GM23338 (cell line): ENCODE measurements at regions not wholly inside any gene's neighbourhood (a gene's known extent, or its start where the extent isn't known, plus 50 kb on each side); places are given as distances from the start of the nearest gene placed in this dataset.

Experiments used
- ATAC-seq: fragments of 200-7000 bp; cut with Tn5 transposase; 3 replicates; pipeline ENCODE4 v1.9.1; 2020
- DNase-seq: peaks from one replicate; pipeline ENCODE4 v3.0.0-alpha.2; 2015; ENCODE audit warnings: low spot score
- H2AFZ ChIP-seq: fragments of 200-600 bp; sonication (generic); 2 replicates; pipeline ENCODE4 v1.8.0; 2016; ENCODE audit warnings: antibody characterized with exemption, mild to moderate bottlenecking, moderate library complexity
- H3F3A ChIP-seq: fragments of 200-600 bp; sonication (generic); replicated peaks from 2 replicates; pipeline ENCODE4 v1.8.0; 2017; ENCODE audit warnings: antibody characterized with exemption, mixed run types, low read depth
- H3K27ac ChIP-seq: fragments of 200-600 bp; sonication (generic); 2 replicates; pipeline ENCODE4 v1.6.1; 2016; ENCODE audit warnings: low read depth
- H3K27me3 ChIP-seq: fragments of 200-600 bp; sonication (generic); 2 replicates; pipeline ENCODE4 v1.8.0; 2016; ENCODE audit warnings: mild to moderate bottlenecking, mixed run types, moderate library complexity; ENCODE audit not compliant: insufficient read depth
- H3K36me3 ChIP-seq: fragments of 200-600 bp; sonication (generic); 2 replicates; pipeline ENCODE4 v1.8.0; 2016; ENCODE audit warnings: mild to moderate bottlenecking; ENCODE audit not compliant: insufficient read depth
- H3K4me1 ChIP-seq: fragments of 200-600 bp; sonication (generic); 2 replicates; pipeline ENCODE4 v1.8.0; 2016; ENCODE audit warnings: mild to moderate bottlenecking, moderate library complexity; ENCODE audit not compliant: insufficient read depth
- H3K4me2 ChIP-seq: fragments of 200-600 bp; sonication (generic); 2 replicates; pipeline ENCODE4 v1.7.1; 2017; ENCODE audit warnings: mixed run types
- H3K4me3 ChIP-seq: fragments of 200-600 bp; sonication (generic); 2 replicates; pipeline ENCODE4 v1.6.1; 2016; ENCODE audit warnings: mixed run types
- H3K79me2 ChIP-seq: fragments of 200-600 bp; sonication (generic); replicated peaks from 2 replicates; pipeline ENCODE4 v1.8.0; 2017; ENCODE audit warnings: mild to moderate bottlenecking; ENCODE audit not compliant: insufficient read depth
- H3K9me2 ChIP-seq: fragments of 200-600 bp; sonication (generic); 2 replicates; pipeline ENCODE4 v1.8.0; 2017; ENCODE audit not compliant: insufficient read depth
- H4K20me1 ChIP-seq: fragments of 200-600 bp; sonication (generic); replicated peaks from 2 replicates; pipeline ENCODE4 v1.8.0; 2017; ENCODE audit warnings: mild to moderate bottlenecking; ENCODE audit not compliant: insufficient read depth
- H3K27ac Mint-ChIP-seq: 2 replicates; pipeline ENCODE4 v1.8.0; 2020; ENCODE audit warnings: inconsistent platforms, mild to moderate bottlenecking, moderate library complexity, mixed read lengths
- H3K27me3 Mint-ChIP-seq: 3 replicates; pipeline ENCODE4 v1.8.0; 2022; ENCODE audit warnings: low read depth, mild to moderate bottlenecking, moderate library complexity, mixed read lengths, inconsistent platforms; ENCODE audit not compliant: insufficient read depth, poor library complexity
- H3K36me3 Mint-ChIP-seq: 3 replicates; pipeline ENCODE4 v1.8.0; 2021; ENCODE audit warnings: low read depth, mild to moderate bottlenecking, inconsistent platforms, moderate library complexity, mixed read lengths
- H3K4me1 Mint-ChIP-seq: 3 replicates; pipeline ENCODE4 v1.8.0; 2020; ENCODE audit warnings: mild to moderate bottlenecking, inconsistent platforms, mixed read lengths
- H3K4me3 Mint-ChIP-seq: 3 replicates; pipeline ENCODE4 v1.8.0; 2021; ENCODE audit warnings: moderate library complexity, mild to moderate bottlenecking, inconsistent platforms, mixed read lengths
- H3K9me3 Mint-ChIP-seq: 3 replicates; pipeline ENCODE4 v1.8.0; 2020; ENCODE audit warnings: moderate library complexity, mild to moderate bottlenecking, inconsistent platforms, mixed read lengths
- CREB1 ChIP-seq: fragments of 250-450 bp; sonication (Bioruptor Pico); IDR thresholded peaks from 2 replicates; pipeline ENCODE4 v1.5.0; 2020; ENCODE audit warnings: low read depth, mild to moderate bottlenecking, moderate library complexity
- EZH2 ChIP-seq: fragments of 200-600 bp; sonication (generic); IDR thresholded peaks from one replicate; pipeline ENCODE4 v1.8.0; 2017; ENCODE audit warnings: antibody characterized with exemption, mild to moderate bottlenecking, low read depth; ENCODE audit not compliant: unreplicated experiment
- EZH2phosphoT487 ChIP-seq: fragments of 200-600 bp; sonication (generic); IDR thresholded peaks from one replicate; pipeline ENCODE4 v1.8.1; 2018; ENCODE audit warnings: antibody characterized with exemption; ENCODE audit not compliant: unreplicated experiment
- JUNB ChIP-seq: IDR thresholded peaks from one replicate; pipeline ENCODE4 v1.6.1; 2016; ENCODE audit warnings: antibody characterized with exemption; ENCODE audit not compliant: unreplicated experiment
- NANOG ChIP-seq: IDR thresholded peaks from 2 replicates; pipeline ENCODE4 v1.6.1; 2016; ENCODE audit warnings: antibody characterized with exemption, borderline replicate concordance
- STAT1 ChIP-seq: IDR thresholded peaks from one replicate; pipeline ENCODE4 v1.6.1; 2016; ENCODE audit warnings: antibody characterized with exemption; ENCODE audit not compliant: unreplicated experiment
- ZNF331 ChIP-seq: fragments of 250-450 bp; sonication (Bioruptor Pico); IDR thresholded peaks from 2 replicates; pipeline ENCODE4 v1.5.0; 2020; ENCODE audit warnings: low read depth, mild to moderate bottlenecking, moderate library complexity
- TF ChIP-seq, protein P1 (sequence below): IDR thresholded peaks from one replicate; pipeline ENCODE4 v1.6.1; 2018; ENCODE audit warnings: antibody characterized with exemption; ENCODE audit not compliant: unreplicated experiment
- TF ChIP-seq, protein P2 (sequence below): IDR thresholded peaks from 2 replicates; pipeline ENCODE4 v1.6.1; 2016; ENCODE audit warnings: antibody characterized with exemption
- TF ChIP-seq, protein P3 (sequence below), 2 experiments: fragments of 200-600 bp in 1 of 2; sonication (generic) in 1 of 2; conservative IDR thresholded peaks; 2 replicates each; pipeline versions ENCODE4 v1.5.1 to v1.6.1; 2016 to 2017; ENCODE audit warnings: antibody characterized with exemption in 2 of 2, low read depth in 2 of 2, mild to moderate bottlenecking in 2 of 2, moderate library complexity in 1 of 2

GRCh38 chr10:78489034-78489433 is 455.4 kb downstream of the RPS24 start (continued):
- TF ChIP-seq, protein P1, sequence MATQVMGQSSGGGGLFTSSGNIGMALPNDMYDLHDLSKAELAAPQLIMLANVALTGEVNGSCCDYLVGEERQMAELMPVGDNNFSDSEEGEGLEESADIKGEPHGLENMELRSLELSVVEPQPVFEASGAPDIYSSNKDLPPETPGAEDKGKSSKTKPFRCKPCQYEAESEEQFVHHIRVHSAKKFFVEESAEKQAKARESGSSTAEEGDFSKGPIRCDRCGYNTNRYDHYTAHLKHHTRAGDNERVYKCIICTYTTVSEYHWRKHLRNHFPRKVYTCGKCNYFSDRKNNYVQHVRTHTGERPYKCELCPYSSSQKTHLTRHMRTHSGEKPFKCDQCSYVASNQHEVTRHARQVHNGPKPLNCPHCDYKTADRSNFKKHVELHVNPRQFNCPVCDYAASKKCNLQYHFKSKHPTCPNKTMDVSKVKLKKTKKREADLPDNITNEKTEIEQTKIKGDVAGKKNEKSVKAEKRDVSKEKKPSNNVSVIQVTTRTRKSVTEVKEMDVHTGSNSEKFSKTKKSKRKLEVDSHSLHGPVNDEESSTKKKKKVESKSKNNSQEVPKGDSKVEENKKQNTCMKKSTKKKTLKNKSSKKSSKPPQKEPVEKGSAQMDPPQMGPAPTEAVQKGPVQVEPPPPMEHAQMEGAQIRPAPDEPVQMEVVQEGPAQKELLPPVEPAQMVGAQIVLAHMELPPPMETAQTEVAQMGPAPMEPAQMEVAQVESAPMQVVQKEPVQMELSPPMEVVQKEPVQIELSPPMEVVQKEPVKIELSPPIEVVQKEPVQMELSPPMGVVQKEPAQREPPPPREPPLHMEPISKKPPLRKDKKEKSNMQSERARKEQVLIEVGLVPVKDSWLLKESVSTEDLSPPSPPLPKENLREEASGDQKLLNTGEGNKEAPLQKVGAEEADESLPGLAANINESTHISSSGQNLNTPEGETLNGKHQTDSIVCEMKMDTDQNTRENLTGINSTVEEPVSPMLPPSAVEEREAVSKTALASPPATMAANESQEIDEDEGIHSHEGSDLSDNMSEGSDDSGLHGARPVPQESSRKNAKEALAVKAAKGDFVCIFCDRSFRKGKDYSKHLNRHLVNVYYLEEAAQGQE = no peak
- TF ChIP-seq CREB1 (CRISPR knock-in tag) = no peak
- TF ChIP-seq NANOG = no peak
- TF ChIP-seq, protein P2, sequence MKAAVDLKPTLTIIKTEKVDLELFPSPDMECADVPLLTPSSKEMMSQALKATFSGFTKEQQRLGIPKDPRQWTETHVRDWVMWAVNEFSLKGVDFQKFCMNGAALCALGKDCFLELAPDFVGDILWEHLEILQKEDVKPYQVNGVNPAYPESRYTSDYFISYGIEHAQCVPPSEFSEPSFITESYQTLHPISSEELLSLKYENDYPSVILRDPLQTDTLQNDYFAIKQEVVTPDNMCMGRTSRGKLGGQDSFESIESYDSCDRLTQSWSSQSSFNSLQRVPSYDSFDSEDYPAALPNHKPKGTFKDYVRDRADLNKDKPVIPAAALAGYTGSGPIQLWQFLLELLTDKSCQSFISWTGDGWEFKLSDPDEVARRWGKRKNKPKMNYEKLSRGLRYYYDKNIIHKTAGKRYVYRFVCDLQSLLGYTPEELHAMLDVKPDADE = no peak
- TF ChIP-seq, protein P3, sequence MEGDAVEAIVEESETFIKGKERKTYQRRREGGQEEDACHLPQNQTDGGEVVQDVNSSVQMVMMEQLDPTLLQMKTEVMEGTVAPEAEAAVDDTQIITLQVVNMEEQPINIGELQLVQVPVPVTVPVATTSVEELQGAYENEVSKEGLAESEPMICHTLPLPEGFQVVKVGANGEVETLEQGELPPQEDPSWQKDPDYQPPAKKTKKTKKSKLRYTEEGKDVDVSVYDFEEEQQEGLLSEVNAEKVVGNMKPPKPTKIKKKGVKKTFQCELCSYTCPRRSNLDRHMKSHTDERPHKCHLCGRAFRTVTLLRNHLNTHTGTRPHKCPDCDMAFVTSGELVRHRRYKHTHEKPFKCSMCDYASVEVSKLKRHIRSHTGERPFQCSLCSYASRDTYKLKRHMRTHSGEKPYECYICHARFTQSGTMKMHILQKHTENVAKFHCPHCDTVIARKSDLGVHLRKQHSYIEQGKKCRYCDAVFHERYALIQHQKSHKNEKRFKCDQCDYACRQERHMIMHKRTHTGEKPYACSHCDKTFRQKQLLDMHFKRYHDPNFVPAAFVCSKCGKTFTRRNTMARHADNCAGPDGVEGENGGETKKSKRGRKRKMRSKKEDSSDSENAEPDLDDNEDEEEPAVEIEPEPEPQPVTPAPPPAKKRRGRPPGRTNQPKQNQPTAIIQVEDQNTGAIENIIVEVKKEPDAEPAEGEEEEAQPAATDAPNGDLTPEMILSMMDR (conservative IDR thresholded peaks at IDR 0.05; ENCODE audit: low read depth in 2 of 2) = no peak

- no peaks in the 10 kb centered on the region for H3K79me2 ChIP-seq
- H3K4me1 ChIP-seq = no peaks in the 10 kb centered on the region
- ATAC-seq = no peak
- H3K4me2 ChIP-seq = no peak overlapping the region
- H4K20me1 ChIP-seq = no peaks in the 10 kb centered on the region
- Mint-ChIP-seq H3K36me3 (peaks cover 3% of the 10 kb centered on the region; the same call in 1 of the 3 replicates), H3K4me1 (no peaks in the 10 kb centered on the region), H3K9me3 (peaks cover 46% of the 10 kb centered on the region), H3K27ac (no peak overlapping the region), H3K27me3 (peaks cover 2% of the 10 kb centered on the region), H3K4me3 (no peak overlapping the region)
- no peaks in the 10 kb centered on the region for H3K9me2 ChIP-seq
- no peak for DNase-seq
- no peaks in the 10 kb centered on the region; the same call in 1 of the 2 replicates for H3K36me3 ChIP-seq
- no peak overlapping the region for H3K27ac ChIP-seq
- H3K27me3 ChIP-seq = no peaks in the 10 kb centered on the region
- H2AFZ ChIP-seq = no peak overlapping the region
- no peak overlapping the region for H3K4me3 ChIP-seq
- no peaks in the 10 kb centered on the region for H3F3A ChIP-seq
- TF ChIP-seq, protein P3 (conservative IDR thresholded peaks at IDR 0.05; ENCODE audit: low read depth in 2 of 2) = no peak
- TF ChIP-seq NANOG (no peak), CREB1 (CRISPR knock-in tag) (no peak), EZH2 (no peak), EZH2phosphoT487 (no peak), STAT1 (no peak), ZNF331 (CRISPR knock-in tag) (no peak), JUNB (no peak)
- TF ChIP-seq, protein P2 = no peak
- TF ChIP-seq, protein P1 = no peak
Observed at GRCh38 chr10:78491812-78492211, 458.1 kb downstream of the RPS24 start.
